ENCODE measurements at regions not wholly inside any gene's neighbourhood (a gene's known extent, or its start where the extent isn't known, plus 50 kb on each side); places are given as distances from the start of the nearest gene placed in this dataset.

DNA sequence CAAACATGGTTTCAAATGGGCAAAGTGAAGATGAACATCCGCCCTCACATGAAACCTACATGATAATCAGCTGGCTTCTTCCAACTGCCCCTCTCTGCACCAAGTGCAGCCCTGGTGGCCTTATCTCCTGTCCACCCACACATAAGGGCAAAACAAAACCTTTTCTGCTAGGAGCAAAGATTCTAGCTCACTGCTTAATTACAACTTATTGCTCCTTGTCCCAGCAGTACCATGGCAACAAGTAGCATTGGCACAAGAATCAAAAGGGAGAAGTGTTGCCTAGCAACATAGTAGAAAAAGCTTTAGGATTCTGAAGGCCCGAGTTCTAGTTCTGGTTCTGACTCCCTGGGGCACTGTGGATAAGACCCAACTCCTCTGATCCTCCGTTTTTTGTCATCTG, 68.7 kb upstream of the BMAL1 start:
- DNase-seq (ENCODE audit: low read depth), result no peak
- no peak overlapping the region for H3K4me3 ChIP-seq (ENCODE audit: low read depth, low read length)
- TF ChIP-seq CTCF (IDR thresholded peaks at IDR 0.05; ENCODE audit: low read depth, low read length) (no peak), POLR2A (IDR thresholded peaks at IDR 0.05; ENCODE audit: extremely low read depth, insufficient read length) (no peak), MYC (IDR thresholded peaks at IDR 0.05; ENCODE audit: low read depth, low read length) (no peak)
- TF ChIP-seq, protein P1, sequence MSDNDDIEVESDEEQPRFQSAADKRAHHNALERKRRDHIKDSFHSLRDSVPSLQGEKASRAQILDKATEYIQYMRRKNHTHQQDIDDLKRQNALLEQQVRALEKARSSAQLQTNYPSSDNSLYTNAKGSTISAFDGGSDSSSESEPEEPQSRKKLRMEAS (IDR thresholded peaks at IDR 0.05; ENCODE audit: low read depth, low read length), result no peak

DNA sequence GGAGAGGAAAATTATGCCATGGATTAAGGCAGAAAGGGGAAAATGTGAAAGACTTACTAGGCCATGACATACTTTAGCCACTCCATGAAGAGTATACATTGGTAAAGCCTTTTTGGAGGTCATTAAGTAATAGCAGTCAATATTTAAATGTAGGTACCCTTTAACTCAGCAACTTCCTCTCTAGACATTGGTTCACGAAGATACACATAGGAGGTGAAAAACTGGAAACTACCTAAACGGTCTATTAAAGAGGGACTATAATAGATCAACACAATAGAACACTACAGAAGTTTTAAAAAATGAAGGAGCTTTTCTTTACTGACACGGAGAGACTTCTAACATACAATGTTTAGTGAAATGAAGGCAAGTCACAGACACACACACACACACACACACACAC, 68.2 kb upstream of the BMAL1 start:
- TF ChIP-seq CTCF (IDR thresholded peaks at IDR 0.05; ENCODE audit: low read depth, low read length) (no peak), POLR2A (IDR thresholded peaks at IDR 0.05; ENCODE audit: extremely low read depth, insufficient read length) (no peak), MYC (IDR thresholded peaks at IDR 0.05; ENCODE audit: low read depth, low read length) (no peak)
- TF ChIP-seq, protein P1 (IDR thresholded peaks at IDR 0.05; ENCODE audit: low read depth, low read length), result no peak
- no peak overlapping the region for H3K4me3 ChIP-seq (ENCODE audit: low read depth, low read length)
- no peak for DNase-seq (ENCODE audit: low read depth)

DNA sequence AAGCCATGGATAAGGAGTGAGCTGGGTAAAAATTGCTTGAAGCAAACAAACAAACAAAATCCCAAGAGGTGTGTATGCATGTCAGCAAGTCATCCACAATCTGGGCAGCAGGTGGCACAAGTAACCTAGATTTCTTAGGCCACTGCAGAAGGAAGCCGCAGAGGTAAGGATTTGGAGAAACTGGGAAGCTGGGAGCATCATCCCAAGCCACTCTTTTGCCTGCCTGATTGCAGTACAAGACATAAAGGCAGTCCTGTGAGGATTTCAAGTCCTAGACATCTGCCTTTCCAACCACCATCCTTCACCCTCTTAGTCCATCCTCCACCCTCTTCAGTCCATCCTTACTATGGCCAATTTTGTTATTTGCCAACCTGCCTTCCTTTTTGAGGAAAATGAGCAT, 67.2 kb upstream of the BMAL1 start:
- peak; percentile 17 for TF ChIP-seq CTCF (IDR thresholded peaks at IDR 0.05; ENCODE audit: low read depth, low read length)
- no peak for TF ChIP-seq MYC (IDR thresholded peaks at IDR 0.05; ENCODE audit: low read depth, low read length)
- TF ChIP-seq, protein P1 (IDR thresholded peaks at IDR 0.05; ENCODE audit: low read depth, low read length), result no peak
- TF ChIP-seq POLR2A (IDR thresholded peaks at IDR 0.05; ENCODE audit: extremely low read depth, insufficient read length), result no peak

DNA sequence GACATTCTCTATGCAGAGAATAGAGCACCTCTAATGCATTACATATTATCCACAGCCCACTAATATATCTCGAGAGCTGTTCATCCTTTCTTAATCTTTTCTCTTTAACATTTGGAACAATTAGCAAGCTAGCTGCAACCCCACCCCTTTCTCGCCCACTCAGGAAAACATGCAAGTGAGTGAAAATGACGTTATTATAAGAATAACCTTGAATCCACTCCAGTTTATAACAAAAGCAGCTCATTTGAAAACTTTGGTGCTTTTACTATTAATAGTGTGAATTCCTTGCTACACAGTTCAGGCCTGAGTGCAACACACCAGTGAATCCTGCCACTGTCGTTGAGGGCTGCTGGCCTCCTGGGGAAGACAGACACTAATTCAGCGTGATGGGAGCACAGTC, 63.3 kb upstream of the BMAL1 start:
- no peak for DNase-seq (ENCODE audit: low read depth)
- H3K4me3 ChIP-seq (ENCODE audit: low read depth, low read length), result no peak overlapping the region
- TF ChIP-seq MYC (IDR thresholded peaks at IDR 0.05; ENCODE audit: low read depth, low read length) (no peak), CTCF (IDR thresholded peaks at IDR 0.05; ENCODE audit: low read depth, low read length) (no peak), POLR2A (IDR thresholded peaks at IDR 0.05; ENCODE audit: extremely low read depth, insufficient read length) (no peak)
- TF ChIP-seq, protein P1 (IDR thresholded peaks at IDR 0.05; ENCODE audit: low read depth, low read length), result no peak

More for the DNA sequence above, 67.2 kb upstream of the BMAL1 start:
- peak; percentile 37 for DNase-seq (ENCODE audit: low read depth)
- H3K4me3 ChIP-seq (ENCODE audit: low read depth, low read length), result no peak overlapping the region

DNA sequence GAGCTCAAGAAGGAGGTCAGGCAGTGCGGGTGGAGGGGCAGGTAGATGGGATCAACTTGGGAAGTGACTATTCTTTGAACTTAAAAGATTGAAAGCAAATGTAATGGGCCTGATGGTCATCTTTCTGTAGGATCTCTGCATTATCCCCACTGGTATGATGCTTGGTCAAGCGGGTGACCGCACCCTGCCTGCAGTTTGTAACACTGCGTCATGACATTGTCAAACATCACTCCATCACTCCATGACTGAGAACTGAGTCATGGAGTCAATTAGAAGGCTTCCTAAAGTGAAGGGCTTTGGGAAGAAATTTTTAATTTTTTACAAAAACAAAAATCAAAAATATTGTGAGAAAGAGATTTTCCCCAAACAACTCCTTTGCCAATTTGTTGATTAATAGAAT, 62.4 kb upstream of the BMAL1 start:
- no peak for DNase-seq (ENCODE audit: low read depth)
- no peak for TF ChIP-seq MYC (IDR thresholded peaks at IDR 0.05; ENCODE audit: low read depth, low read length)
- H3K4me3 ChIP-seq (ENCODE audit: low read depth, low read length), result no peak overlapping the region

GRCh38 chr11:13216019-13216710, 61.4 kb upstream of the BMAL1 start:
- no peak for TF ChIP-seq MYC (IDR thresholded peaks at IDR 0.05; ENCODE audit: low read depth, low read length)
- TF ChIP-seq, protein P1 (IDR thresholded peaks at IDR 0.05; ENCODE audit: low read depth, low read length), result no peak
- TF ChIP-seq CTCF (IDR thresholded peaks at IDR 0.05; ENCODE audit: low read depth, low read length), result no peak
- no peak for TF ChIP-seq POLR2A (IDR thresholded peaks at IDR 0.05; ENCODE audit: extremely low read depth, insufficient read length)
- peak; percentile 86 for DNase-seq (ENCODE audit: low read depth)
- no peak overlapping the region for H3K4me3 ChIP-seq (ENCODE audit: low read depth, low read length)
